ENCODE measurements at regions not wholly inside any gene's neighbourhood (a gene's known extent, or its start where the extent isn't known, plus 50 kb on each side); places are given as distances from the start of the nearest gene placed in this dataset.

DNA sequence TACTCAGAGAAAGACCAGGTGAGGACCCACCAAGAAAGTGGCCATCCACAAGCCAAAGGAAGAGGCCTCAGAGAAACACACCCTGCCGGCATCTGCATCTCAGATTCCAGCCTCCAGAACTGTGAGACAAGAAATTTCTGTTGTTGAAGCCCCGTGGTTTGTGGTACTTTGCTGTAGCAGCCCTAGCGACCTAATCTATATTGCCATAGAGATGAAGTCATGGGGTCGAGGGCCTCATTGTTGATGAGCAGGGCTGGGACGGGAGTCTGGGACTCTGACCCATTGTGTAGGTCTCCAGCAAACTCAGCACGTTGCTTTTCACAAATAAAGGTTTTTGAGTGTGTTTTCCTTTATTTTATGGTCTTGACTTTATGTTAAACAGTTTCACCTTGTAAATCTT is 174.9 kb downstream of the TNFSF13B start:
- TF ChIP-seq CTCF (IDR thresholded peaks at IDR 0.05) (no peak), POLR2A (IDR thresholded peaks at IDR 0.05) (no peak), EP300 (IDR thresholded peaks at IDR 0.05) (no peak)
